ENCODE measurements at regions not wholly inside any gene's neighbourhood (a gene's known extent, or its start where the extent isn't known, plus 50 kb on each side); places are given as distances from the start of the nearest gene placed in this dataset.
A peak's percentile ranks its signal among the peaks of the same experiment; 100 is the strongest.

DNA sequence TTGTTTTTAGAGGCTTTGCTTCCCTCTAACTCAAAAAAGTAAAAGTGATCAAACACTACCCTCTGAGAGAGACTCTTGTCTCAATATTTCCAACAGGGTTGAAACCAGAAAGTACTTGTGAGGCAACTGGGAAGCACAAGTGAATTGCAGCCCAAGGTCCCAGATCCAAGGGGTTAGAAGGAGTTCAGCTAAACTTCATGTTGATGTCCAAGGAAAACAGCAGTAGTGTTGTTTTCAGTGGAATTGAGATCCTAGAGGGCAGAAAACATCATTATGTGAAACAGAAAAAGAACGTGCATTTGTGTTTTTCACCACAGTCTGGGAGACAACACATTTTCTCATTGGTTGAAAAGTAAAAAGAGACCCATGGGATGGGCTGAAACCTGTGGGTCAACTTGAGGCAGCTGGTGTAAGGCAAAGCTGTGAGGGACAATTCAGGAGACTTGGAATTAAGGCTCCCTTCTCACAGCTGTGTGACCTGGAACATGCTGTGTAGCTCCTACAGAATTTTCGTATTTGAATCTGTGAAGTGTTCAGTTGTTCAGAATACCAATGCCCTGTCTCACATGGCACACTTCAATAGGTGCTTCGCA lies 508.3 kb downstream of the BMP2 start:
- DNase-seq = no peak
- intact Hi-C loops (cut with DNase I) = no loop called here

DNA sequence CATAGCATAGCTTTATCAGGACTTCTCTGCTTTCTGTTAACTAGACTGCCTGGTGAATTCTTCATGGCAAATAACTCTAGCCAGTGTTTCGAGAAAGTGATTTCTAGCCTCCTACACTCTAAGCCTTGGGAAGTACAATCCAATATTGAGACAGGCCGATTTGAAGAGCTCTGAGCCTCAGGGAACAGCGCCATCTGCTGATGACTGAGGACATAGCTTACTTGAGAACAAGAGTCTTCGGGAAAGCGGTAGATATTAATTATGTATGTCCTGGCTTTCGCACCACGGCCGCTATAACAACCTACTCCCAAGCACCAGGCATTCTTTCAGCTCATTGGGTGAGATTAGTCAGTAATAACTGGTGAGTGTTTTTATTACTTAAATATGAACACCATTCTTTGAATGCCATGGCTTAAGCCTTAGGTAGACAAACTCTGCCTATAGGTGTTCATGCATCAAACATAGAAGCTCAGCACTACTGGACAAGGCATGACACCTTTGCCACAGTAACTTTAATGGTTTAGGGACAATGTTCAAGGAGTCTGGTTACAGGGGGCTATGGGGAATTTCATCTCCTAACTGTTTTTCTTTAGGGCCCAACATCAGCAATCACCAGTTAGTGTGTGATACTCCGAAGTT lies 518.6 kb downstream of the BMP2 start:
- peak; percentile 46 to 92 (median 82) for DNase-seq
- intact Hi-C loops (cut with DNase I) = no loop called here

DNA sequence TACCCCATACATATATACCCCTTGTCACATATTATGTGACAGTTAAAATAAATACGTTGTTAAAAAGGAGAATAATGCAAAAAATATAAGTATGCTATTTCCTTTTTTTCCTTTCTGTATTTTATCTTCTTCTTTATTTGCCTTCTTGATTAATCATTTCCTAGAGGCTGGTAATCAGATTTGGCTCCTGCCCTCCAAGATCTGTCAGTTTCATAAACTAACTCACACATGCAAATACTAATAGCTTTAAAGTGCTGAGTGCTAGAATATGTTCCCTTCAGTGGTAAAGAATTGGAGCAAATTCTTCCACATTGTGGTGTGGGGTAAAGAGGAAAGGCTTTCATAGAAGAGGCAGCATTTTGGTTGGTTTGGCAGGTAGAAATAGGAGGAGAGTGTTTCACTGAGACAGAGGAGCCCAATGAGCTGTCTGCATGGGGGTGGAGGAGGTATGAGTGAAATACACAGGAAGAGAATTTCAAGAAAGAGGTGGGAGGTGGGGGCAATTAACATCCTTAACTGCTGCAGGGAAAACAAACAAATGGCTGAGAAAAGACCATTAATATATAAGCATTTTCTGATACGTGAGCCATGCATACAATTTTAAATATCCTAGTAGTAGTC lies 523.9 kb downstream of the BMP2 start:
- intact Hi-C loops (cut with DNase I) = no loop called here
- no peak for DNase-seq

DNA sequence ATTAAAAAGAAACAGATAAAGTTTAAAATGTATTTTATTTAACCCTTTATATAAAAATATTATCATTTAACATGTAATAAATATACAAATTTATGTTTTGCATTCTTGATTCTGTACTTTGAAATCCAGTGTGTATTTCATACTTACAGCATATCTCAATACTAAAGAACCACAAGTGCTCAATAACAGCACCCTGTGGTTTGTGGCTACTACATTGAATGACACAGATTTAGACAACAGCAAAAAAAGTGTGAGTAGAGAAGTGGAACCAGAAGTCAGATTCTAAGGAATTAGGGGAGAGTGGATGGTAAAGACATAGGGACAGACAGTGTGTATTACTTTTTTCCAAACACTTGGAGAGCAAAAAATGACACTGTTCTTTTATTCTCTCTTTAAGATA lies 524.5 kb downstream of the BMP2 start:
- DNase-seq = no peak
- intact Hi-C loops (cut with DNase I) = no loop called here

DNA sequence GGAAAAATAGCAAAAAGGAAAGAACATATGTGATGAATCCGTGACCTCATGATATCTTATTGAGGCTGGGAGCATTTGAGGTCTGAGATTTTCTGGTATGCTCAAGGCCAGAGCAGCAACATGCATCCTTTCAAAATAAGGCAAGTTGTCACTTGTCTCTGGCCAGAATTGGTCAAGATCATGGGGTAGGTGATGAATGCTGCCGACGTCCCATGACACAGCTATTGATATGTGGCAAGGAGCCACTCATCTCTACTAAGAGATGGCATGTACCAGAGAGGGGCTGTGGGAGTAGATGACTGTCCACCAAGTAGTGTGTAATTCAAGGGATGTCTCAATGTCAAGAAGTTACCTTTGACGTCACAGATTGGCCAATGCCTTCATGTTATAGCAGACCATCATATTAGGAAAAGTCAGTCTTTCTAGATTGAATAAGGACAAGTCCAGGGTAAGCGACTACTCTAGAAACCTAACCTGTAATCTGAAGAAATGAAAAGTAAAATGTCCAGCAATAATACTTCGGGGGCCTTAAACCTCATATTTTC lies 527.4 kb downstream of the BMP2 start:
- no peak for DNase-seq
- intact Hi-C loops (cut with DNase I) = no loop called here

DNA sequence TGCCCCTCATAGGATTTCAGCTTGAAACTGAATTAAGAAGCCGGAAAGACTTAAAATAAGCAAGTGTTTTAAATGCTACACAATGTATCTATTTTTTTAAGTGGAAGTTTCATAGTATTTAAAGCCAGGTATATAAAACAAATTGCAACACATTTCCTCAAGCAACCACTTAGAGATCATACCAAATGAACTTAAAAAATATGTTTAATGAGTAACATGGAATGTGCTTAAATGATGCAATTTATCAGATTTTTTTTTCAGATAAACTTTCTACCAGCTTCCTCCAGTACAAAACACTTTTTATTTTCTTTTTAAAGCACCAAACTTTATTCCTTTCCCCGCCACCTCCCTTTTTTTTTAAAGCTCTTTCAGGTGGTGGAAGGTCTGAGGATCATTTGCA lies 534.3 kb downstream of the BMP2 start:
- intact Hi-C loops (cut with DNase I) = no loop called here

DNA sequence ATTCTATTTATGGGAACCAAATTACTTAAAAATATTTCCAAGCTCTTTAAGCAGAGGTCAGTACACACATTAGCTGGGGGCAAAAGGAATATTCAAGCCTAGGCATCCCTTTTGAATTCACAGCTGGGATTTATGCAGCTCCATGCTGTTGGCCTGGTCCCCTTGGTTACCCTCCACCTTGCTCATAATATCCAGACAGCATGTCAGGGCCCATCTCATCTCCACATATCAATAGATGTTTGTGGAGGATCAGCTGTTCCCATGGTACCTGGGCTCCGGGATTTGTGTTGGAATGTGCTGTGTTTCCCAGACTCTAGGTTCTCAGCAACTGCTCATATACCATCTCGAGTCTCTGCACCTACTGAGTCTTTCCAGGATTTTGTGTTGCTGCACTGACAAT lies 534.8 kb downstream of the BMP2 start:
- intact Hi-C loops (cut with DNase I) = no loop called here
- DNase-seq = no peak

More for the DNA sequence above, 534.3 kb downstream of the BMP2 start:
- DNase-seq = no peak

DNA sequence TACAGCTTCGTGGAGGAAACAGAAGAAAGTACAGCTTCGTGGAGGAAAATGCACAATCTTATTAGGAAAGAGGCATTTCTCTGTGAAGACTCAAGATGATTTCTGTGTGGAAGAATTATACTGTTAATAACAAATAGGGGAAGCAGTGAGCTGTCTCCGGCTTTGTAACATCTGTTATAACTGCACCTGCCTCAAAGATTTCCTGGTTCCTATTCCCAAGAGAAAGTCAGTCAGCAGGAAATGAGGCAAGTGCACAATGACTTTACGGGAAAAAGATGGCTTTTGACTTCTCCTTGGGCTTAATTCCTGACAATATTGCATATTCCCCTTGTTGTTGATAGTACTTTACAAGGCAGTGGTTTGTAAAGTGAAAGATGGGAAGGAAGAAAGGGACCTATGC lies 538.5 kb downstream of the BMP2 start:
- intact Hi-C loops (cut with DNase I) = no loop called here
- no peak for DNase-seq

DNA sequence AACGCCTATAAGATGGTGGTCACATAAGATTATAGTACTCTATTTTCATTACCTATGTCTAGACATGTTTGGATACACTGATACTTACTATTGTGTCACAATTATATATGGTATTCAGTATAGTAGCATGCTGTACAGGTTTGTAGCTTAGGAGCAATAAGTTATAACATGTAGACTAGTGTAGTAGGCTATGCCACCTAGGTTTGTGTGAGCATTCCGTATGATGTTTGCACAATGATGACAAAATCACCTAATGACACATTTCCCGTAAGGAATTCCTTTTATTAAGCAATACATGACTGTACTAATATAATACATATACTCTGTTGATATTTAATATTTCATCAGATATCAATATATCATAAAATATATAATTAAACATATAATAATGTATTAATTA lies 540.7 kb downstream of the BMP2 start:
- intact Hi-C loops (cut with DNase I) = no loop called here
- no peak for DNase-seq

DNA sequence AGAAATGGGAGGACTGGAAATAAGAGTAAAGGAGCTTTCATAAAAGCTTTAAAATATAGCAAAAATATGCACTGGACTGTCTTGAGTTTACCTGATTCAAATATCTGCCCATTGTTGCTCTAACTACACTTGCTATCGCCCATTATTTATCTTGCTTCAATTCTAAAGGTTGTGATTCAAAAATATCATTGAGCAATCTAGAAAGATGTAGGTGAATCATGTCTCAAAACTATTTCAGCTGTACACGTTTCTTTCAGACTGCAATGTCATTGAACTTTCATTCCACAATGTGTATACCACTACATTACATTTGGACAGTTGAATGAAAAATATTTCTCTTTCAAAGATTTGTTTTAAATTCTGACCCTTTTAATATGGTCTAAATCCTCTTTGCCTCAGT lies 545.6 kb downstream of the BMP2 start:
- no peak for DNase-seq
- intact Hi-C loops (cut with DNase I) = no loop called here

DNA sequence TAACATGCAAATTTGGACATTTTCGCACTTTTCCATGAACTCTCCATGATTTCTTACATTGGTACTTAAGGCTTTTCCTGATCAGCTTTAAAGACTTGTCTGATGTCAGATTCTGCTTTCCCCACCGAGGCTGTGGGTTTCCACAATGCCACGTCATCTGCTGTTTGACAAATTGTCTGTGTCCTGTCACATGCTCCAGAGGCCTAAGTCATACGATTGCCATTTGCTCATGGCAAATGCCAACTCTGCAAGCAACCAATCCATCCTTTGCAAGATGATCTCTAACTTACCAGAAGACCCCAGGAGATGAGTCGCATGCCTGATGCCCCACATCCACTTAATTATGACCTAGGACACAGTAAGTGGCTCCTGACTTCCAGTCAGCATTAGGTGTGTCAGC lies 556.5 kb downstream of the BMP2 start:
- DNase-seq = no peak
- intact Hi-C loops (cut with DNase I) = no loop called here

DNA sequence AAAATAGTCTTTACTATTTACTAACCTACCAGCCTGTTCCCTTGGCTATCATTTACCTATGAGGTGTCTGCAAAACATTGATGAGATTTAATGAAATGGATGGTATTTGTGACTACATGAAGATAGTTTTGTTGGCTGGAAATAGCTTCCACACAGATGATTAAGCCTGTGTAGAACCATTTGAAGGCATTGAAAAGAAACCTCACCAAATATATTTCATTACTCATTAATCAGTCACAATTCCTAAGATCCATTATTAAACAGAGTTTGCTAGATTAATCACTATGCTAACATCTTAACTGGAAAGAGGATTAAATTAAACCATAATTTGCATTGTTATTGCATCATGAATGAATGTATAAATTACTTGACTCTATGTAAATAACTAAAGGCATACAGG lies 560.3 kb downstream of the BMP2 start:
- intact Hi-C loops (cut with DNase I) = no loop called here
- DNase-seq = no peak

DNA sequence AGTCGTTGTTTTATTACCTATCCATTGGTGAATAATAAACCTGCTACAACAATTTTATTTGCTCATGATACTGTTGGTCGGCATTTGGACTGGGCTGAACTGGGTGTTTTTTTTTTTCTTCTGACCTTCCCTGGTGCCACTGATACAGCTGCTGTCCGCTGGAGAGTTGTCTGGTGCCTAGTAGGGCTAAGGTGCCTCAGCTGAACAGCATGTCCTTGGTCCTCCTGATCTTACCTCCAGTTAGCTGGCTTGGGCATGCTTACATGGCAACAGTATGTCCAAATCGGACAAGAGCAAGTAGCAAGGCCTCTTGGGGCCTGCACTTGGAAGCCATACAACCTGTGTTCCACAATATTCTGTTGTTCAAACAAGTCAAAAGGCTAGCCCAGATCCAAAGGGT lies 563.4 kb downstream of the BMP2 start:
- DNase-seq = no peak
- intact Hi-C loops (cut with DNase I) = no loop called here

DNA sequence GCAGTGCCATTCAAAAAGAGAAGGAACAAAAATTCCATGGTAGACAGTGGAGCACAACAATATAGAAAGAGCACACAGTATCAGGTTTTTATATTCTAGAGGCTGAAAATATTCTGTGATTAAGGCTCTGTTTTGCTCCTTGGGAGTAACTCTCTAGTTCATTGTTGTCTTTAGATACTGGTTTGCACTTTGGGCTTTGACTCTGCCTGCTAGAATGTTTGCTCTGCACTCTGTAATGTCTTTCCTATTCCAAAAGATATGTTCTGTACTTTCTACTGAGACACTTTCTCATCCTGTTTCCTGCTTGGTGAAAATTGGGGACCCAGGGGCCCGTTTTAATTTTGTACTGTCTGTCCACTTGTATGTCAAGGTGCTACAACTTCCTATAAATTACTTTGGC lies 564.7 kb downstream of the BMP2 start:
- intact Hi-C loops (cut with DNase I) = no loop called here
- no peak for DNase-seq

DNA sequence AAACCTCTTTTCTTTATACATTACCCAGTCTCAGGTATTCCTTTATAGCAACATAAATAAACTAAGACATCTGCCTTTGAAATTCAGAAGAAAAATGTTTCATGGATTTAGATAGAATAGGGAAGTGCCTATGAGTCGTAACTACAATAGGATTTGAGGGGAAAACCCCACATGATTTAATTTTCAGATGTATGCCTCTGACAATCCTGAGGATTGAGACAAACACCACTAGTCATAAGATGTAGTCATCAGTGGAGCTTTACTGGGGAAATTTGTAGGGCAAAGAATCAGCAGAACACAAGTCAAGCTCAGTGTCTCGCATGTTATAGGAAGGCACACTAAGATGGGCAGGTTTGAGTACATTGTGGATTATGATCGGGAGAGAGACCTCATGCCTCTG lies 566.4 kb downstream of the BMP2 start:
- DNase-seq = no peak
- intact Hi-C loops (cut with DNase I) = no loop called here

DNA sequence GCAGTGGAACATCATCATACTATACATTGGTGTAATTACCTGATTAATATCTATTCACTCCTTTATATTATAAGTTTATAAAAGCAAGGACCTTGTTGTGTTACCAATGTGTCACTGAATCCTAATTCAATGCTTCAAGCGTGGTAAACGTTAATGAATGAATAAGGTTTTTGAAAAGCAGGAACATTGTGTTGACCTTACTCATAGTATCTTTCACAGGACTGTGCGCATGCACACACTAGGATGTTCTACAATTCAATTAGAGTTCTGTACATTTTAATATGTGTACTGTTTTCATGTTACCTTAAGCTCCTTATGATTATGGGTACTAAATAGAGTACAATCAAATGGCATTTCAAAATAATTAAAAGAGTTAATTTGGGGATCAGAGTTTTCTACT lies 578.5 kb downstream of the BMP2 start:
- intact Hi-C loops (cut with DNase I) = no loop called here

DNA sequence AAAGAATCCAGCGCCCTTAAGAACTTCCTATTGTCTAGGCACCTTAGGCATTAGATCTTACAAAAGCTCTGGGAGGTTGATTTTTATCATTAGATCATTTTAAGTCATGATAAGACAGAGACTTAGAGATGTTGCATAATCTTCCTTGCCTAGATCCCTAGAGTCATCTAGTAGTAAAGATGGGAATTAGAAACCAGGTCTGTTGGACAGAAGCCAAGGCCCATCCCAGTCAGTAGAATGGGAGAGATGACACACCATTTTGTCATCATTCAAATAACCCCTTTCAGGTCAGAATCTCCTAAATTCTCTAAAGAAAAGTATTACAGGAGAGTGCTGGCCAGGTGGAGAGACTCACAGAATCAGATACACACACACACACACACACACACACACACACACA lies 579.1 kb downstream of the BMP2 start:
- intact Hi-C loops (cut with DNase I) = no loop called here
- DNase-seq = no peak

More for the DNA sequence above, 578.5 kb downstream of the BMP2 start:
- no peak for DNase-seq

DNA sequence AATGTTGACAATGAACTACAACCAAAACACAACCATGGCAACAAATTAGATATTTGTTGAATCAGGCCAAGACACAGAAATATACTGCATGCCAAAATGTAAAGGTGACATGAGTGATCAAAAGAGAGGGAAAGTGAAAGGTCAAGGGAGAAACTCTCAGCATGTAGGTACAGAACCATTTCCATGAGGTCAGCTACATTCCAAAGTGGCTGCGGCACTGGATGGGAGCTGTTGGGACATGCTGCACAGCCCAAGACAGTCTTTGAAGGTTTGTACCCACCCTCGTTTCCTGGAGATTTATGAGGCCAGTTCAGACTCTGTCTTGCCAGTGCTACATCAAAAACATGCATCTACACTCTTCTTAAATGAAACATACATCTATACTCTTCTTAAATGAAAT lies 579.9 kb downstream of the BMP2 start:
- intact Hi-C loops (cut with DNase I) = no loop called here
- no peak for DNase-seq

DNA sequence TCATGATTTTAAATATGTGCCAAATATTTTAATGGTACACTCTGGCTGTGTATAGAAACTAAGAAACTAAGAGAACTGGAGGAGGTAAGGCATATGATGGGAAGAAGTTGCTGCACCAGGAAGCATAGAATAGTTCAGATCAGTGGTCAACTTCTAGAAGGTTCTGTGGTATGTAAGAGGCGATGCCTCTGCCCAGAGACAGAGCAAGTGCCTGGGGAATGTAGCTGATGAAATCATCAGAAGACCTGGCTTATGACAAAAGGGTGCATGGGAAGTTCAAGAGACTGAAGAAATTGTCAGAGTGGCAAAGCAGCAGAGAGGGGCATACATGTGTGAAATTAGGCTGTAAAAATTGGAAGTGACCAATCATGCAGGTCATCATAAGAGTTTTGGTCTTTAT lies 580.8 kb downstream of the BMP2 start:
- DNase-seq = no peak

DNA sequence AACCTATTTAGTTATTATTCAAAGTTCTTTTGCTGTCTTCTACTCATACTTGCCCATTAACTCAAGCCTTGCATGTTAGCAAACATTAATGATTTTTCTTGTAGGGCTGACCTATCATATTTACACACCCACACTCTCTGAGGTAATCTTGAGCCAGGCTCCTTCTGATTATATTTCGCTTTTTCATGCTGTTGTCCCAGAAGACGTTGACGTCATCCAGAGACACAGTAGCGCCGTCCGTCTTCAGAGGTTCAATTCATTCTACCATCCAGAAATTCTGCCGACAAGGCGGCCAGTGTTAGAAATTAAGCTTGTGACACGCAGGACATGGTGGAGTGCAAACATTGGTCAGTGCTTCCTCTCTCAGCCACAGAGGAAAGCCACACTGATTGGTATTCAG lies 584.7 kb downstream of the BMP2 start:
- DNase-seq = no peak
- intact Hi-C loops (cut with DNase I) = no loop called here

More for the DNA sequence above, 580.8 kb downstream of the BMP2 start:
- intact Hi-C loops (cut with DNase I) = no loop called here

DNA sequence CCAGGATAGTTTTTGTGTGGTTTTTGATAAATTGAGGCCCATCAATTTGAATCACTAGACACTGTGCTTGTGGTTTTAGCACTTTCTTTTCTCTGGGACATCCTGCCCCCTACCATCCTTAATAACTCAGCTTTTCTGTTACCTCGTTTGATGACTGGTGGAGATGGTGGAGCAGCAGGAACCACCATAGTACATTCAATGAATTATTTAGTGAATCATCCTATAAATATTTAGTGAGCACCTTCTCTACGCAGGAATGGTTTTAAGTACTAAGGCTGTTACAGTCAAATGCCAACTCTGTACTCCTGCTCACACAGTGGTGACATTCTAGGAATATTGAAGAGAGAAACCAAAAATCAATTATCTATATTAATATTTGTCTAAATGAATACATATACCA lies 585.2 kb downstream of the HAO1 start:
- intact Hi-C loops (cut with DNase I) = no loop called here
- DNase-seq = no peak
